ENCODE measurements at regions not wholly inside any gene's neighbourhood (a gene's known extent, or its start where the extent isn't known, plus 50 kb on each side); places are given as distances from the start of the nearest gene placed in this dataset.
A peak's percentile ranks its signal among the peaks of the same experiment; 100 is the strongest.

DNA sequence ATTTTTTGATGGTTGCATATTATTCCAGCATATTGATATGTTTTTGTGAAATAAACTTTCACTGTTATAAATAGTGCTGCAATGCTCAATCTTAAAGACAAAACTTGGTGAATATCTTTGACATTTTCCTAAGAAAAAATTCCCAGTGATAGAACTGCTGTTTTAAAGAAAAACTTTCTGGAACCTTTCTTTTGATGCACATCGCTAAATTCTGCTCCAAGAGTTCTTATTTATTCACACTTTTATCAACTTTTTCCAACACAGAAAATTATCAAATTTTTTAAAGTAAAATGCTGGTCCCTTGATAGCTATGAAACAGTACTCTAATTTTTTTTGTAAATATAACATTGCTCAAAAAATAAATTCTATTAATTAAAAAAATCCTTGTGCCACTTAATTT, 196.6 kb downstream of the HS3ST3A1 start:
- DNase-seq (ENCODE audit: low read depth): no peak

DNA sequence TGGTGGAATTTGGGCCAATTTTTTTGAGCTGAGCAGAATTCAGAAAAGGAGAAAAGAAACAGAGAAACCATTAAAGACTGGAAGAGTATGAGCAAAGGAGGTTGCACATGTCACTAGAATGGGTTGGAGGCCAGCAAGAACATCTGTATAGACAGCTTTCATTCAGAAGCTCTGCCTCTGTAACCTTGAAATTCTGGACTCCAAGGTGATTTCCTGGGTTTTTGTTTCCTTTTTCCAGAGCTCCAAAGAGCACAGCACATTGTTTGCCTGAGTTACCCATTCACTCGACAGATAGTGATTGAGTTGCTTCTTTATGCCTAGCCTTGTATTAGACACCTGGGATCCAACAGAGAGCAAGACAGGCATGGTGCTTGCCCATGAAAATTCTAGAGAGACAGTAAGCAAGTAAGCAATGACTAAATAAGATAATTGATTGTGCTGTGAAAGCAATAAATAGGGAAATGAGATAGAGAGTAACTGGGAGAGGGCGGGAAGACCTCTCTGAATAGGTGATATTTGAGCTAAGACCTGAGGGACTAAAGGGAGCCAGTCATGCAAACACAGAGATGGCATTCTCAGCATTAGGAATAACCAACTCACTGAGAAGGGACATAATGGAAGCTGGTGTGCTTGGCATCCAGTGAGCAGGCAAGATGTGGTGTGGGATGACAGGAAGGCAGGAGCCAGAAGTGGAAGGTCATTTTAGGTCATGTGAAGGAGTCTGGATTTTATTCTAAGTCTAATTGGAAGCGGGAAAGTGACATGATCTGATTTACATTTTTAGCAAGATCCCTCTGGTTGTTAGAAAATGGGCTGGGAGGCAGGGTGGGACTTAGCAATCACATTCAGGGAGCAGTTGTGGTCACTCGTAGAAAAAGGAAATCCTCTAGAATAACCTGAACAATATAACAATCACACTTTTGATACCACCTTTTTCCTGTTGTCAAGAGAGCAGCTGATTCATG, 197.5 kb downstream of the HS3ST3A1 start:
- no peak for DNase-seq (ENCODE audit: low read depth)

DNA sequence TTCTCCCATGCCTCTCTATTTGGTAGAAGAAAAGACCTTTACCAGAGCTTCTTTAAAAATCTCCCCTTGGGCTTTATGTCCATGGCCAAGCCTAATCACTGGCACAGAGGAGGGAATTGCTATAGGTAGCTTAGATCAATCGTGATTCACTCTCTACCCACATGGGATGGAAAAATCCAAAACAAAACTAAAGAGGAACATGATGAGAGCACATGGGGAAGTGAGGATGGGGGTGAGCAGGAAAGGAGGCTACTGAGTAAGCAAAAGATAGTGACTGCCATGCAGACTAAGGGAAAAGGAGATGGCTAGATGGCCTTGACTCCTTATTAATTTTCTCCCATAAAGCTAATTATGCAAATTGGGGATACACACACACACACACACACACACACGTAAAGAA, 201.2 kb downstream of the HS3ST3A1 start:
- DNase-seq (ENCODE audit: low read depth): no peak

DNA sequence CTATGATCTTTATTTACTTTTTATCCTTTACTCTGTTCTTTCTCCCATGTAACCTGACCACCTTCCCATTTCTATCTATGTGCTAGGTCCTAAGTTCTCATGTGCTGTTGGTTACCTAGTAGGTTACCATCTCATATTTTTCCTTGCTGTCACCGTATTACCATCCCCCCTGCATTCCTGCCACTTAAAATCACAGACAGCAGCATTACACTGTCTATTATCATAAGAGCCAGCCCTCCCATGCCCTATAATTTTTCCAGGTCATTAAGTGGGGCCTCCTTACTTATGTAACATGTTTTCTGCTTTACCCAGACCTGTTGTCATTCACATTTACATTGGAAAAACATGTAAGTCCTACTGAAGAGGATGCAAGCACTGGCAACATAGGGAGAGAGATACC, 202.9 kb downstream of the HS3ST3A1 start:
- no peak for DNase-seq (ENCODE audit: low read depth)

- no peak for DNase-seq (ENCODE audit: low read depth)
These were observed 203.6 kb downstream of the HS3ST3A1 start for GRCh38 chr17:13398091-13398490.

DNA sequence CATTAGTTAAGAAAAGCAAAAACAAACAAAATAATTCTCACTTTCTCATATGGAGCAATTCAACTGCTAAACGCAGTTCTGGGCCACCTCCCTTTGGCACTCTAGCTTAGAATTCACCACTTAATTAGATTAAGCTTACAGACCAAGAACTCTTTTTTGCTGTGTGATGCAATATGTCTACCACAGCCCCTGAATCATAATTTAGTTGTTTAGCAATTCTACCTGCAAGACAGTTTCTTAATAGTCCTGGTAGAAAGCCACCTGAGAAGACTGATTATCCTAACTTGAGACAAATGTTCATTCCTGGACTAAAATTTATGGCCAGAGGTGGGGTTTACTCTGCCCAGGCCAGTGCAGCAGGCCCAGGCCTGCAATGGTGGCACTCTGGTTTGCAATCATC, 205.9 kb downstream of the HS3ST3A1 start:
- DNase-seq (ENCODE audit: low read depth): no peak

GRCh38 chr17:13395346-13395745, 206.4 kb downstream of the HS3ST3A1 start:
- DNase-seq (ENCODE audit: low read depth): no peak

- peak; percentile 69 for DNase-seq (ENCODE audit: low read depth)
These were observed 207.7 kb downstream of the HS3ST3A1 start for GRCh38 chr17:13393841-13394710.

GRCh38 chr17:13387952-13388351, 213.8 kb downstream of the HS3ST3A1 start:
- no peak for DNase-seq (ENCODE audit: low read depth)

DNA sequence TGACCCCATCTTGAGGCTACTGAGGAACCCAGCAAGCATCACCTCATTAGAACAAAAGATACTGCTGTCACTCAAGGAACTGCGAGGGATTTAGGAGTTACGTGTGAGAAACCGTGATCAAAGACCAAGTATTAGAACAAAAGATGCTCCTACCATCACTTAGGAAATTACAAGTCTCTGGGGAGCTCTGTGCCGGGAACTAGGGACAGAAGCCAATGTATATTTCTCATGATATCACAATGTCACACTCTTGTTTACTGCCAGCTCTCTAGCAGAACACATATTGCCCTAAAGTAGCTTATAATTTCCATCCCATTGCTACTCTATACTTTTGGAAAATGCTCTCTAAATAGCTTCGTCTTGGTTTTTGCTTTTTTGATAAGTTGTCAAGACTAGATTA, 214.5 kb downstream of the HS3ST3A1 start:
- DNase-seq (ENCODE audit: low read depth): no peak

DNA sequence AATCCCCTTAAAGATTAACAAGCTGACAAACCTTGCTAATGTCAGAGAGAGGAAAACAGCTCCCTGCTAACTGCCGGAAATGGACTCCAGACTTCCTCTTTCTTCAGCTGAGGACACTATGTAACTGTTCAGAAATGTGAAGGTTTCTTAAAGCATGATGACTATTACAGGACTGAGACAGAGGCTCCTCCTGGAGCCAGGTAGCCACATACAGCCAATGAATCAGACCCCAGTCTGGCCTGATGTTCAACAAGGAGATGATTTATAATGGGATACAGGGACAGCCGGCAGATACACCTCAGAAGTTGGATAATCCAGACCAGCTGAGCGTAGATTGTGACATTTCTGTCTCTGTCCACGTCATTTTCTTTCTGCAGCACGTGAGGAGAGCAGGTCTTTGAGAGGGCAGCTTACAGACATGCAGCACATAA, 216.2 kb downstream of the HS3ST3A1 start:
- no peak for DNase-seq (ENCODE audit: low read depth)

DNA sequence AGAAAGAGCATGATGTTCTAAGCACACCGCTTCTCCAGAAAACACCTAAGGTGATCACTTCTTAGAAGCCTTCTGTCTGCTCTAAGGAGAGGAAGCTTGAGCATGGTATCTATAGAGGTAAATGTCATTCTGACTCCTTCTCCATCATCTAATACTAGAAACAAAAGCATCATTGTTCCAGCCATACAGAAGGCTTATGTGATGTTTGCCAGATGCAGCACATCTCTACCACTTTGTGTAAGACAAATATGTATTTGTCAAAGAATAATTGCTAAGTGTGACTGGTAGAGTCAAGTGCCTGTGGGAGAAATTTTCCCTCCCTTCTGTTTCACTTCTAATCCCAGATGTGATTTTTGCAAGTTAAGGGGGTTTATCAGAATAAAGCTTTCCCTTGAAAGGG, 217.1 kb downstream of the HS3ST3A1 start:
- no peak for DNase-seq (ENCODE audit: low read depth)

DNA sequence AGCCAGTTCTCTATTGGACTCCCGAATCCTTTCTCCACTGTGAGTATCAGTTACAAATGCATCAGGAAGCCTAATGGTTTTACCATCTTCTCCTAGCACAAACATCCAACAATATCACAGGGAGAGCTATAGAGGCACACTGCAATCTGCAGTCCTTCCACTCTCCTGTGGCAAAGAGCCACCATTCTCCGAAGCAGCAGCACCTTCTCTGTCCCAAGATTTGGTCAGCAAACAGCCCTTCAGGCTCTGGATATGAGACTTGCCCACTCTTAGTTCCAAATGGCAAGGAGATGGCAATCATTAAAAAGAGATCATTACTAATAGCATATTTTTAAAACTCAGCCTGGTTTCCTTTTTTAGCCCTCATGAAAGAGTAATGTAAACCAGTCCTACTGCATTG, 223.4 kb downstream of the HS3ST3A1 start:
- DNase-seq (ENCODE audit: low read depth): no peak

- DNase-seq (ENCODE audit: low read depth): no peak
These were observed 227.3 kb downstream of the HS3ST3A1 start for GRCh38 chr17:13374203-13375143.

DNA sequence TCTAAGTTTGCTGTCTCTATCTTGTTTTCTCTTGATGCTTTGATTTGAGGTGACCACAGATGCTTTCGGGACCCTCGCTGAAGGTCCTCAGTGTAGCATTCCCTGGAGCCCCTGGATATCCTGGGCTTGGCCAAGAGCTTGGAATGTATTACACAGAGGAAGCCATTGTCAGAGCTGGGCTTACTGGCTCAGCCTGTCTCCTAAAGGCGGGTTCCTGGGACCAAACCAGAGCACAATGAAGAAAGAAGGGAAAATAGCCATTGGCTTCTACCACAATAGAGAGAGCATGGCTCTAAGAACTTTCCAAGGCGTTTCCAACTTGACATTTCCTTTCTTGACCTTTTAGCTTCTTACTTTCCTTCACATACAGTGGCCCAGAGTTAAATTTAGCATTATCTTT, 229.3 kb downstream of the HS3ST3A1 start:
- DNase-seq (ENCODE audit: low read depth): no peak

GRCh38 chr17:13367154-13367553, 234.6 kb downstream of the HS3ST3A1 start:
- no peak for DNase-seq (ENCODE audit: low read depth)

DNA sequence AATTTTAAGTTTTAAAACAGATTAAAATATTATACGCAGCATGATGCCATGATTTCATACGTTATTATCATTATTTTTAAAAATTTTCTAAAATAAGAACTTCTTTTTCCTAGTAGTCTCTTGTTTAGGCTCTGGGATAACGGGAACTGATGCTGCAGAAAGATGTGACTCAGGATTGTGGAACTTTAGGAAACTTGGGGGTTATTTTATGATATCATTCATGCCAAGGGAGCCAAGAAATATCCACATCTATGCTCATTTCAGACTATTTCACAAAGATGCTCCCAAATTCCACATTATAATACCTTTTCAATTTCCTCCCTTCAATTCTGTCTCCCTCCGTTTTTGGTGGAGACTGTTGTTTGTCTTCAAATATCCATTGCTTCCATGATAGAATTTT, 236.4 kb downstream of the HS3ST3A1 start:
- DNase-seq (ENCODE audit: low read depth): no peak

DNA sequence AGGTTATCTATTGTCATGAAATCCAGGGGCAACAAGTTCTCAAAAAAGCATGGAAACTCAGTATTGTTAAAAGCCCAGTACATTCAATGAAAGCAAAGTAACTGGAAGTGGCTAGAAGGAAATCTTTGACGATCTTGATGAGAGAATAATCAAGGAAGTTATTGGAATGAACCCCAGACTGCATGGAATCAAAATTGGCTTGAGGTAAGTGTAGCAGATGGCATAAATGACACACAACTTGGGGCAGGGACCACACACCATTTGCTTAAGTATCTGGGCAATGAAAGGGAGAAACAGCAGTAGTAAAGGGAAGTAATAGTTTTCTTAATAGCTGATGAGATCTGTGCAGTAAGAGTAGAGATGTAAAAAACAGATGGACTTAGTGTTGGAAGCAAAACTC, 238.0 kb downstream of the HS3ST3A1 start:
- no peak for DNase-seq (ENCODE audit: low read depth)

- DNase-seq (ENCODE audit: low read depth): peak; percentile 42
These were observed 239.2 kb downstream of the HS3ST3A1 start for GRCh38 chr17:13362341-13363122.

DNA sequence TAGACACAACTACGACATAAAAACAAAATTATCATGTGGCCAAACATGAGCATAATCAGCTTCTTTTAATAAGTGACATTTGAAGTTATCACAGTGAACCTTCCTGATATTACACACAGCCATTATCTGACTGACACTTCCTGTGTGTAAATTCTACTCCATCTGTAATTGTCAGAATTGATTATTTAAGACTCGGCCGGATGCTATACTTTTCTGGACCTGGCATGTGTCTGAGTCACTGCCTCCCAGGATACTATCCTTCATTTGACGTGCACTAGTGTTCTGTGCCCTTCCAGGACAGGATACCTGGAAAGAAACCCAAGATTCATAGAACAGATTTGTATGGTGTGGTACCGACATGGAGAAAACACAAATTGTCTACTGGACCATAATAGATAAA, 242.0 kb downstream of the HS3ST3A1 start:
- no peak for DNase-seq (ENCODE audit: low read depth)

- no peak for DNase-seq (ENCODE audit: low read depth)
These were observed 246.7 kb downstream of the HS3ST3A1 start for GRCh38 chr17:13355054-13355453.

Measured in HS-5 (cell line).